NT2/D1 (cell line): ENCODE measurements at regions not wholly inside any gene's neighbourhood (a gene's known extent, or its start where the extent isn't known, plus 50 kb on each side); places are given as distances from the start of the nearest gene placed in this dataset.

Experiments
- DNase-seq: peaks from one replicate; pipeline ENCODE4 v3.0.0-alpha.2; 2011; ENCODE audit warnings: low read depth, low spot score
- H3K27me3 ChIP-seq: 2 replicates; pipeline ENCODE4 v1.6.0; 2011; ENCODE audit warnings: mild to moderate bottlenecking; ENCODE audit not compliant: insufficient read length, insufficient read depth
- H3K36me3 ChIP-seq: 2 replicates; pipeline ENCODE4 v1.6.1; 2011; ENCODE audit warnings: mild to moderate bottlenecking, low read length, mixed read lengths; ENCODE audit not compliant: insufficient read depth, insufficient read length
- H3K4me1 ChIP-seq: 2 replicates; pipeline ENCODE4 v1.5.1; 2011; ENCODE audit not compliant: insufficient read depth, insufficient read length
- H3K4me3 ChIP-seq: 2 replicates; pipeline ENCODE4 v1.5.1; 2011; ENCODE audit warnings: low read depth; ENCODE audit not compliant: insufficient read length
- H3K9ac ChIP-seq: 2 replicates; pipeline ENCODE4 v1.6.0; 2011; ENCODE audit warnings: low read depth; ENCODE audit not compliant: insufficient read length
- H3K9me3 ChIP-seq: 2 replicates; pipeline ENCODE4 v1.5.1; 2011; ENCODE audit warnings: mild to moderate bottlenecking, low read length; ENCODE audit not compliant: insufficient read depth
- SUZ12 ChIP-seq: IDR thresholded peaks from 2 replicates; pipeline ENCODE4 v1.6.1; 2011; ENCODE audit not compliant: insufficient read length, insufficient read depth; ENCODE audit errors: extremely low read depth
- YY1 ChIP-seq: IDR thresholded peaks from 2 replicates; pipeline ENCODE4 v1.6.1; 2011; ENCODE audit not compliant: insufficient read length, insufficient read depth
- ZNF274 ChIP-seq: IDR thresholded peaks from 2 replicates; pipeline ENCODE4 v1.6.1; 2011; ENCODE audit warnings: mild to moderate bottlenecking, low read depth, low read length

DNA sequence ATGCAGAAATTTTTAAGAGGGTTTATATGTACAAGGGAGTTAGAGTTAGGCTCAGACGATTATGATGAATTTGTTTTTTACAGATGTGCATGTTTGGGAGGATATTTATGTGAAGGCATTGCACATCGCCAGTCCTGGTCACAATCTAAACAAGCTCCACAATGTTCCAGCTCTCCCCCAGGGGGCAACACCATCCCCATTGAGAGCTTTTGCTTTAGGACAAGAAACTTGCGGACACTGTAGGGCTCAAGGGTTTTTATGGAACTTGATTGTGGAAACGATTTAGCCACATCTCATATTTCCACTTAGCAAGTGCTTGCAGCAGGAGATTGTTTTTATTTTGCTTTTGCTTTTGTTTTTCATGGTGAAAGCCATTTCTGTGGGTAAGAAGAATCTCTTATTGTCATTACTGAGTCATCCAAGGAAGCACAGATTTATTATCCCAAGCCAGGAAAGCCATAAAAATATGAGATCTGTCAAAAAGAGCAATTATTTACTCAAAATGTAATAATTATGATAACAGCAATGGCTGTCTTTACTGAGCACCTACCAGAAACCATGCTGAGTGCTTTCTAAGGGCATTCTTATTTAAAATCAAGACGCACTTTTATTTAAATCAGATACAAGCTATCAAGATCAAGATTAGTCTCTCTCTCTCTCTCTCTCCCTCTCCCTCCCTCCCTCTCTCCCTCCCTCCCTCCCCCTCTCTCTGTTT, 276.7 kb upstream of the SRRM4 start:
- no peak for DNase-seq
- Histone ChIP-seq H3K9me3 (peaks cover 16% of the 10 kb centered on the region), H3K27me3 (no peaks in the 10 kb centered on the region), H3K4me1 (no peaks in the 10 kb centered on the region), H3K9ac (no peak overlapping the region), H3K4me3 (no peak overlapping the region), H3K36me3 (no peaks in the 10 kb centered on the region)
- TF ChIP-seq YY1, result no peak

DNA sequence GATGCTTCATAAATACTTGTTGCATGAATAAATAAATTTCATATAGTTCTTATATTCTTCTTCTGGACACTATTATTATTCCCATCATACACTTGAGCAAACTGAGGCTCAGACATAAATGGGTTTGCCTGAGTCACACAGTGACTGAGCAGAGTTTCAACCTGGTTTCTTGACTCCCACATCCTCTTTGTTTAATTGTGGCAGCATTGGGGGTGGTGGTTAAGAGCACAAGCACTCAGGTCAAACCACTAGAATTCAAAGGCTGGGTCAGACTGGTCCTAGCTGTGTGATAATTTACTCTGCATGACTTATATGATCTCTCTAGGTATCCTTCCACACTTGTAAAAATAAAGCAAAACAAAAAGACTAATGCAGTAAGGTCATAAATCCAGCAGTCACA, 274.9 kb upstream of the SRRM4 start:
- H3K9ac ChIP-seq, result no peak overlapping the region
- no peaks in the 10 kb centered on the region for H3K4me1 ChIP-seq
- no peaks in the 10 kb centered on the region for H3K36me3 ChIP-seq
- no peaks in the 10 kb centered on the region for H3K27me3 ChIP-seq
- H3K9me3 ChIP-seq, result 0 out of 2 replicates have a peak, but pooled peaks cover under 1% of the 10 kb centered on the region
- TF ChIP-seq ZNF274 (no peak), SUZ12 (no peak), YY1 (no peak)
- no peak overlapping the region for H3K4me3 ChIP-seq
- no peak for DNase-seq

DNA sequence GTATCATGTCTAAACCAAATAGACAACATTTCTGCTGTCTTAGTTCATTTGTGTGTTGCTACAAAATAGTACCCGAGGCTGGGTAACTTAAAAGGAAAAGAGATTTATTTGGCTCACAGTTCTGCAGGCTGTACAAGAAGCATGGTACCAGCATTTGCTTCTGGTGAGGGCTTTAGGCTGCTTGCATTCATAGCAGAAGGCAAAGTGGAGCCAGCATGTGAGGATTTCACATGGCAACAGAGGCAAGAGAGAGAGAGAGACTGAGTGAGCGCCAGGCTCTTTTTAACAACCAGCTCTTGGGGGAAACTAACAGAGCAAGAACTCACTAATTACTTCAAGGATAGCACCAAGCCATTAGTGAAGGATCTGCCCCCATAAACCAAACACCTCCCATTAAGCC, 271.4 kb upstream of the SRRM4 start:
- TF ChIP-seq YY1, result no peak
- no peak for TF ChIP-seq ZNF274
- TF ChIP-seq SUZ12, result no peak
- Histone ChIP-seq H3K4me3 (no peak overlapping the region), H3K27me3 (no peaks in the 10 kb centered on the region), H3K36me3 (no peaks in the 10 kb centered on the region), H3K9me3 (no peaks in the 10 kb centered on the region), H3K4me1 (no peaks in the 10 kb centered on the region), H3K9ac (no peak overlapping the region)
- DNase-seq, result no peak

DNA sequence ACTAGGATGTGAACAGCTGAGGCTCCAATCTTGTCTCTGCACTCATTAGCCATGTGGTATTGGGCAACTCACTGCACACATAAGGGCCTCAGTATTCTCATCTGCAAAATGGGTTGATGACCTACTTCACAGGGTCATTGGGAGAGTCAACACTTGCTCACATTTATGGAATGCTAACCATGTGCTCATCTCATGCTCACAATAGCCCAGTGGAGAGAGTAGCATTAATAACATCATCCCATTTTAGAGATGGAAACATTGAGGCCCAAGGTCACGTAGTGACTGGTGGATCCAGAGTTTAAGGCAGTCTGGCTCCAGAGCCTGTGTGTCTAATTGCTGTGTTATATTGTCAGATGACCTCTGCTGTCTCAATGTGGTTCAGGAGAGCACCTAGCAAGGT, 270.2 kb upstream of the SRRM4 start:
- no peak overlapping the region for H3K4me3 ChIP-seq
- no peak overlapping the region for H3K9ac ChIP-seq
- no peaks in the 10 kb centered on the region for H3K4me1 ChIP-seq
- H3K9me3 ChIP-seq, result no peaks in the 10 kb centered on the region
- no peak for DNase-seq
- no peaks in the 10 kb centered on the region for H3K36me3 ChIP-seq
- TF ChIP-seq SUZ12, result no peak
- no peak for TF ChIP-seq YY1
- no peak for TF ChIP-seq ZNF274
- H3K27me3 ChIP-seq, result no peaks in the 10 kb centered on the region

DNA sequence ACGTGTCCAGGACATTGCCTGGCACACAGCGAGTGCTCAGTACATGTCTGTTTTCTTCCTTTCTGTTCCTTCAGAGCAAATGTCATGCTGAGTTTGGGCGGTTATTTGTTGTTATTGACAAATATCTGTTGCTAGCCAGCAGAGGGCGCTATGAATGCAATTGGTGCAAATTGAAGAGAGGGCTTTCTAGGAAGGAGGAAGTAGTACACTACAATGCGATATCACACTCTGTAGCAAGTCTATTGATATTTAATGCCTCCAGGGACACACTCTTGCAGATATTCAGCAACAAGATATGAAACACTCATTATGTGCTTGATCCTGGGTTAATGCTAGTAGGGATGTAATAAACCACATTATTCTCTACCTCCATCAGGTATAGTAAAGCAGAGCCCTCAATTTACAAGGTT, 267.3 kb upstream of the SRRM4 start:
- Histone ChIP-seq H3K9me3 (no peaks in the 10 kb centered on the region), H3K9ac (no peak overlapping the region), H3K27me3 (no peaks in the 10 kb centered on the region), H3K4me3 (no peak overlapping the region), H3K36me3 (no peaks in the 10 kb centered on the region), H3K4me1 (no peaks in the 10 kb centered on the region)
- DNase-seq, result peak; percentile 59
- no peak for TF ChIP-seq ZNF274

DNA sequence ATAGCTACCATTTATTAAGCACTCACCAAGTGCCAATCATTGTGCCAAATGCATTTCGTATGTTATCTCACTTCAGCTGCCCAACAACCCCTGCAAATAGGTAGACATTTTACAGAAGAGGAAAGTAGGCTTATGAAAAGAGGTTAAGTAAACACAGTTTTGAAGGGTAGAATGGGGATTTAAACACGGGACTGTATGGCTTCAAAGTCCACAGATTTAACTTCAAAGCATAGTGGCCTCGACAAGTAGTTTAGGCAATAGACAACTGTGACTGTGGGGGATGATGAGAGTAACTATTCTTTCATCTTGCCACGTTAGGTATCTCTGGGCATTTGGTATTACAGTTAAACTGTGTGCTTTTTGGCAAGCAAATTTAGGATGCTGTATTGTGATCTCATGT, 266.8 kb upstream of the SRRM4 start:
- no peaks in the 10 kb centered on the region for H3K9me3 ChIP-seq
- TF ChIP-seq ZNF274 (no peak), SUZ12 (no peak), YY1 (no peak)
- no peak overlapping the region for H3K9ac ChIP-seq
- no peaks in the 10 kb centered on the region for H3K4me1 ChIP-seq
- no peak for DNase-seq
- no peak overlapping the region for H3K4me3 ChIP-seq
- no peaks in the 10 kb centered on the region for H3K36me3 ChIP-seq
- H3K27me3 ChIP-seq, result no peaks in the 10 kb centered on the region

DNA sequence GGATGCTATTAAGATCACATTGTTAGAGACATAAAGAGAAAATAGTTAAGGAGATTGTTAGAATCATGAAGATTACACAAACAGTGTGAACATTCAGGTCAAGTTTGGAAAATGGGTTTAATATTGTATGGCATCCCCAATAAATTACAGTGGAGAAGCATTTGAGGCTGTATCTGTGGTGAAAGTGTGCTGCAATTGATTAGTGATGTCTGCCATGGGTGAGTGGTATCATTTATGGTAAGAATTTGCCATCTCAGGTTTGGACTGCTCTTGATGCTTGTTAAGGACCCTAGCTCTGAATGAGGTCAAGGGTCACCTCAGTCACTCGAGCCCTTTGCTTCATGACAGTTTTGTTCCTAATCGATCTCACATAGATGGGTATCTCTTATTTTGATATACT, 265.7 kb upstream of the SRRM4 start:
- H3K9me3 ChIP-seq, result no peaks in the 10 kb centered on the region
- DNase-seq, result no peak
- H3K4me1 ChIP-seq, result no peaks in the 10 kb centered on the region
- H3K9ac ChIP-seq, result no peak overlapping the region
- no peak overlapping the region for H3K4me3 ChIP-seq
- no peaks in the 10 kb centered on the region for H3K36me3 ChIP-seq
- no peaks in the 10 kb centered on the region for H3K27me3 ChIP-seq
- TF ChIP-seq ZNF274 (no peak), SUZ12 (no peak)
